SJCRH30 (cell line): ENCODE measurements at regions not wholly inside any gene's neighbourhood (a gene's known extent, or its start where the extent isn't known, plus 50 kb on each side); places are given as distances from the start of the nearest gene placed in this dataset.

Experiments
- DNase-seq, 2 experiments: peaks; one replicate each; pipeline ENCODE4 v3.0.0-alpha.2; 2015 to 2020
- H3K27ac ChIP-seq: fragments of 250-450 bp; sonication (Bioruptor Pico); 2 replicates; pipeline ENCODE4 v1.5.1; 2020; ENCODE audit warnings: mild to moderate bottlenecking, moderate library complexity
- H3K27me3 ChIP-seq: fragments of 250-450 bp; sonication (Bioruptor Pico); 2 replicates; pipeline ENCODE4 v1.5.1; 2020; ENCODE audit warnings: mild to moderate bottlenecking, moderate library complexity
- H3K36me3 ChIP-seq: fragments of 250-450 bp; sonication (Bioruptor Pico); 2 replicates; pipeline ENCODE4 v1.5.1; 2020; ENCODE audit warnings: mild to moderate bottlenecking, moderate library complexity
- H3K4me1 ChIP-seq: fragments of 250-450 bp; sonication (Bioruptor Pico); 2 replicates; pipeline ENCODE4 v1.5.1; 2020; ENCODE audit warnings: mild to moderate bottlenecking, moderate library complexity
- H3K4me3 ChIP-seq: fragments of 250-450 bp; sonication (Bioruptor Pico); 2 replicates; pipeline ENCODE4 v1.5.1; 2020; ENCODE audit warnings: mild to moderate bottlenecking, moderate library complexity
- H3K9me3 ChIP-seq: fragments of 250-450 bp; sonication (Bioruptor Pico); replicated peaks from 2 replicates; pipeline ENCODE4 v1.5.1; 2020; ENCODE audit warnings: mild to moderate bottlenecking, moderate library complexity

- DNase-seq = no peak
- no peaks in the 10 kb centered on the region for H3K36me3 ChIP-seq
Observed at GRCh38 chr17:65455154-65455971, 106.1 kb downstream of the AXIN2 start.

GRCh38 chr17:65453204-65453931 is 108.1 kb downstream of the AXIN2 start:
- Histone ChIP-seq H3K9me3 (no peaks in the 10 kb centered on the region), H3K4me1 (no peaks in the 10 kb centered on the region), H3K27me3 (no peaks in the 10 kb centered on the region), H3K36me3 (no peaks in the 10 kb centered on the region), H3K4me3 (no peak overlapping the region), H3K27ac (no peak overlapping the region)
- no peak for DNase-seq

More at GRCh38 chr17:65455154-65455971, 106.1 kb downstream of the AXIN2 start:
- Histone ChIP-seq H3K4me3 (no peak overlapping the region), H3K27ac (no peak overlapping the region), H3K9me3 (no peaks in the 10 kb centered on the region), H3K27me3 (no peaks in the 10 kb centered on the region), H3K4me1 (no peaks in the 10 kb centered on the region)

GRCh38 chr17:65449495-65449894 is 112.0 kb downstream of the AXIN2 start:
- Histone ChIP-seq H3K4me1 (no peaks in the 10 kb centered on the region), H3K27ac (no peak overlapping the region), H3K27me3 (no peaks in the 10 kb centered on the region), H3K36me3 (no peaks in the 10 kb centered on the region), H3K4me3 (no peak overlapping the region), H3K9me3 (no peaks in the 10 kb centered on the region)
- DNase-seq = no peak

GRCh38 chr17:65447823-65448222 is 113.6 kb downstream of the AXIN2 start:
- Histone ChIP-seq H3K27me3 (no peaks in the 10 kb centered on the region), H3K36me3 (no peaks in the 10 kb centered on the region), H3K27ac (no peak overlapping the region), H3K9me3 (no peaks in the 10 kb centered on the region), H3K4me1 (no peaks in the 10 kb centered on the region), H3K4me3 (no peak overlapping the region)
- DNase-seq = no peak

- no peak overlapping the region for H3K4me3 ChIP-seq
- H3K27me3 ChIP-seq = no peaks in the 10 kb centered on the region
- H3K4me1 ChIP-seq = no peaks in the 10 kb centered on the region
- H3K9me3 ChIP-seq = no peaks in the 10 kb centered on the region
- no peak overlapping the region for H3K27ac ChIP-seq
- H3K36me3 ChIP-seq = no peaks in the 10 kb centered on the region
- DNase-seq = no peak
Observed at GRCh38 chr17:65446838-65447526, 114.5 kb downstream of the AXIN2 start.

GRCh38 chr17:65446043-65446442 is 115.4 kb downstream of the AXIN2 start:
- H3K9me3 ChIP-seq = no peaks in the 10 kb centered on the region
- no peak overlapping the region for H3K27ac ChIP-seq
- no peaks in the 10 kb centered on the region for H3K36me3 ChIP-seq
- no peaks in the 10 kb centered on the region for H3K4me1 ChIP-seq
- no peak for DNase-seq
- no peaks in the 10 kb centered on the region for H3K27me3 ChIP-seq
- no peak overlapping the region for H3K4me3 ChIP-seq

- H3K4me3 ChIP-seq = no peak overlapping the region
- H3K27ac ChIP-seq = no peak overlapping the region
- H3K36me3 ChIP-seq = no peaks in the 10 kb centered on the region
- no peaks in the 10 kb centered on the region for H3K4me1 ChIP-seq
- no peaks in the 10 kb centered on the region for H3K9me3 ChIP-seq
- no peaks in the 10 kb centered on the region for H3K27me3 ChIP-seq
- no peak for DNase-seq
Observed at GRCh38 chr17:65444049-65444448, 117.4 kb downstream of the AXIN2 start.

- no peaks in the 10 kb centered on the region for H3K9me3 ChIP-seq
- no peak for DNase-seq
- no peak overlapping the region for H3K4me3 ChIP-seq
- H3K36me3 ChIP-seq = no peaks in the 10 kb centered on the region
- no peaks in the 10 kb centered on the region for H3K27me3 ChIP-seq
- no peaks in the 10 kb centered on the region for H3K4me1 ChIP-seq
- no peak overlapping the region for H3K27ac ChIP-seq
Observed at GRCh38 chr17:65442691-65443090, 118.8 kb downstream of the AXIN2 start.

GRCh38 chr17:65442250-65442649 is 119.2 kb downstream of the AXIN2 start:
- H3K27ac ChIP-seq = no peak overlapping the region
- H3K9me3 ChIP-seq = no peaks in the 10 kb centered on the region
- no peaks in the 10 kb centered on the region for H3K4me1 ChIP-seq
- no peak overlapping the region for H3K4me3 ChIP-seq
- no peak for DNase-seq
- no peaks in the 10 kb centered on the region for H3K27me3 ChIP-seq
- H3K36me3 ChIP-seq = no peaks in the 10 kb centered on the region

- Histone ChIP-seq H3K9me3 (no peaks in the 10 kb centered on the region), H3K4me1 (no peaks in the 10 kb centered on the region), H3K4me3 (no peak overlapping the region), H3K27me3 (no peaks in the 10 kb centered on the region), H3K27ac (no peak overlapping the region), H3K36me3 (no peaks in the 10 kb centered on the region)
- DNase-seq = no peak
Observed at GRCh38 chr17:65441053-65441605, 120.3 kb downstream of the AXIN2 start.

GRCh38 chr17:65438708-65439294 is 122.6 kb downstream of the AXIN2 start:
- no peaks in the 10 kb centered on the region for H3K9me3 ChIP-seq
- H3K4me3 ChIP-seq = no peak overlapping the region
- no peaks in the 10 kb centered on the region for H3K27me3 ChIP-seq
- H3K4me1 ChIP-seq = peaks cover 12% of the 10 kb centered on the region; the same call in 1 of the 2 replicates
- peak in 1 of 2 experiments; percentile 11 for DNase-seq
- no peak overlapping the region for H3K27ac ChIP-seq
- no peaks in the 10 kb centered on the region for H3K36me3 ChIP-seq

GRCh38 chr17:65438173-65438572 is 123.3 kb downstream of the AXIN2 start:
- Histone ChIP-seq H3K9me3 (no peaks in the 10 kb centered on the region), H3K36me3 (no peaks in the 10 kb centered on the region), H3K4me3 (no peak overlapping the region), H3K27me3 (no peaks in the 10 kb centered on the region), H3K4me1 (peaks cover 16% of the 10 kb centered on the region; the same call in 1 of the 2 replicates), H3K27ac (no peak overlapping the region)
- DNase-seq = no peak

GRCh38 chr17:65436871-65437270 is 124.6 kb downstream of the AXIN2 start:
- no peak overlapping the region for H3K27ac ChIP-seq
- peaks cover 2% of the 10 kb centered on the region; the same call in 1 of the 2 replicates for H3K9me3 ChIP-seq
- H3K4me3 ChIP-seq = no peak overlapping the region
- peaks cover 16% of the 10 kb centered on the region; the same call in 1 of the 2 replicates for H3K4me1 ChIP-seq
- DNase-seq = no peak
- no peaks in the 10 kb centered on the region for H3K36me3 ChIP-seq
- no peaks in the 10 kb centered on the region for H3K27me3 ChIP-seq

- DNase-seq = no peak
- H3K36me3 ChIP-seq = no peaks in the 10 kb centered on the region
- H3K4me3 ChIP-seq = no peak overlapping the region
- H3K4me1 ChIP-seq = peaks cover 16% of the 10 kb centered on the region; the same call in 1 of the 2 replicates
- H3K9me3 ChIP-seq = peaks cover 2% of the 10 kb centered on the region; the same call in 1 of the 2 replicates
- no peaks in the 10 kb centered on the region for H3K27me3 ChIP-seq
- H3K27ac ChIP-seq = no peak overlapping the region
Observed at GRCh38 chr17:65434878-65435277, 126.6 kb downstream of the AXIN2 start.
